Stimulated activated CD4-positive, alpha-beta T cell treated with anti-CD3 and anti-CD28 coated beads, Interleukin-2, amount 100 ng/mL, for 24 hours (primary cell): ENCODE measurements at regions not wholly inside any gene's neighbourhood (a gene's known extent, or its start where the extent isn't known, plus 50 kb on each side); places are given as distances from the start of the nearest gene placed in this dataset.

ENCODE experiments used
- DNase-seq, 2 donors: peaks; one replicate each; pipeline ENCODE4 v3.0.0-alpha.2; 2020

DNA sequence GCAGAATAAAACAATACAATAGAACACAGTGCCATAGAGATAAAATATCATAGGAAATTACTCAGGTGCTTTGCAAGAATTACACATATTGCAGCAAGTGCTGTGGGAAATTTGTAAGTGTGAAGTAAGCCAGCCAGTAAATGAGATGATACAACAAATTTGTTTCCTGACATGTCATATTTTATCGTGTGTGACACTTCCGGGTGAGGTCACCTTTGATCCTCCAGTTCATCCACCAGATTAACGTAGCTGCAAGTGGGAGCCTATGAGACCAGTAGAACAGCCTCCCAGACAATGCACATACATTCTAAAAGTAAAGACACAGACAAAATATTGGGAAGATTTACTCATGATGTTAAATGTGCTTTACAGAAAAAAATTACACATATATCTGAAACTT is 72.2 kb downstream of the PRDM9 start:
- DNase-seq = no peak

DNA sequence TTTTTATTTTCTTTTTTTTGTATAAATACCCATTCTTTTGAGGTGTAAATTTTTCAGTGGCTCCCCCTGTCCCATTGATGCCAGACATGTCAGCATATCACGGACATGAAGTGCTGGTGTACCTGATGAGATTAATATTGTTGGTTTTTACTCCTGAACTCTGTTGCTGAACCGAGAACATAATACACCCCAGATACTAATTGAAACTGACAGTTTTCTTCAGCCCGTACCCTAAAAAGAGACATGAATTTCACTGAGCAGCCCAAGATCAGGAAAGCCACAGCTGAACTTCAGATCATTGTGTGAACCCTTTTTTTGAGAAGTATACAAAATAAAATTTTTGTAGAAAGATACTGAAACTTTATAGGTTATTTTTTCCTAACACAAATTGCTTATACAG is 75.7 kb downstream of the PRDM9 start:
- DNase-seq = no peak

- DNase-seq = no peak
Measured at GRCh38 chr5:23588841-23589326, 81.5 kb downstream of the PRDM9 start.

DNA sequence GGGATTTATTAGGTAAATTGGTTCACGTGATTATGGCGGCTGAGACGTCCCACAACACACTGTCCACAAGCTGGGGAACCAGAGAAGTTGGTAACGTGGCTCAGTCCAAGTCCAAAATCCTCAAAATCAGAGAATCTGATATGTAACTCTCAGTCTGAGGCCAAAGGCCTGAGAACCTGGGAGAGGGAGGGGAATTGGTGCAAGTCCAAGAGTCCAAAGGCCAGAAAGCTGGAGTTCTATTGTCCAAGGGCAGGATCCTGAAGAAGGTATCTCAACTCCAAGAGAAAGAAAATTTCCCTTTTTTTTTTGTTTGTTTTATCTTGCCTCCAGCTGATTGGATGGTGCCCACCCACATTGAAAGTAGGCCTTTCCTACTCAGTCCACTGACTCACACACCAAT is 83.8 kb downstream of the PRDM9 start:
- no peak for DNase-seq

- DNase-seq = no peak
Measured at GRCh38 chr5:23606927-23607326, 99.5 kb downstream of the PRDM9 start.

DNA sequence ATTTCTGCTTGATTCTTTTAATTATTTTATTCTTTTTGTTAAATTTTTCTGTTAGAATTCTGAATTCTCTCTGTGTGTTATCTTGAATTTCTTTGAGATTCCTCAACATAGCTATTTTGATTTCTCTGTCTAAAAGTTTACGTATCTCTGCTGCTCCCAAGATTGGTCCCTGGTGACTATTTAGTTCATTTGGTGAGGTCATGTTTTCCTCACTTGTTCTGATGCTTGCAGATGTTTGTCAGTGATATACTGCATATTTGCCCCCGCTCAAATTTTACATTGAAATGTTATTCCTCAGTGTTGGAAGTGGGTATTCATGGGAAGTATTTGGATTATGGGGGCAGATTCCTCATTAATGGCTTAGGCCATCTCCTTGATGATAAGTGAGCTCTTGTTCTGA is 105.3 kb downstream of the PRDM9 start:
- DNase-seq = no peak

GRCh38 chr5:23613566-23613965 is 106.2 kb downstream of the PRDM9 start:
- DNase-seq = no peak

- no peak for DNase-seq
Measured at GRCh38 chr5:23614422-23614821, 107.0 kb downstream of the PRDM9 start.

DNA sequence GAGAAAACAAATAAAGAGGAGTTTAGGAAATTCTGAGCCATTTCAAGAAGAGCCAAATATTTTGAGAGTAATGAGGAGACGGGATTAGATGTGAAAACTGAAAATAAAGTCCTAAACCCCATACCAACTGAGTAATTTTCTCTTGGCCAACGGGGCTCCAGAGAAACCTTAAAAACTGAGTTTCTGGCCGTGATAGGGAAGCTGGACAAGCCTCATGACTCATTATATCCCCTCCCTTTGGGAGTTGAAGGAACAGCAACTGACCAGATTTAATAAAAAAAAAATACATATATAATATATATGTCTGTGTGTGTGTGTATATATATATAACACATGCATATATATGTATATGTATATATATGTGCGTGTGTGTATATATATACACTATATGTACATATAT is 119.6 kb downstream of the PRDM9 start:
- DNase-seq = no peak

GRCh38 chr5:23627976-23628375 is 120.6 kb downstream of the PRDM9 start:
- DNase-seq = no peak

DNA sequence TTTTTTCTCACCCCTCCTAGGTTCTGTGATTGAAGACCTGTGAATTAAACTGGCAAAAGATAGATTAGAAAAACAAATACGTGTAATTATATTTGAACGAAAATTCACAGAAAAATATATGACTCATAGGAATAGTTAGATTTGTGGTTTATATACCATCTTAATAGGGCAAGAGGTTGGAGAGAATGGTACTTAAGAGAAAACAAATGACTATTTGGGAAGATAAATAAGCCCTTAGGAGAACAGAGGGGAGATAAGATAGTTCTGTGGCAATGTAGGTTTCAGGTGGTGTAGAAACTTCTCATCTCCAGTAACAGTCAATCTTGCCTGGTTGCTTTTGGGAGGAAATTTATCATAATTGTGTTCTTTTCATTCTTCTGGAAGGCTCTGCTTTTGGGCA is 122.0 kb downstream of the PRDM9 start:
- DNase-seq = no peak

GRCh38 chr5:23631302-23632045 is 124.1 kb downstream of the PRDM9 start:
- DNase-seq = no peak

- DNase-seq = no peak
Measured at GRCh38 chr5:23635938-23636337, 128.5 kb downstream of the PRDM9 start.

DNA sequence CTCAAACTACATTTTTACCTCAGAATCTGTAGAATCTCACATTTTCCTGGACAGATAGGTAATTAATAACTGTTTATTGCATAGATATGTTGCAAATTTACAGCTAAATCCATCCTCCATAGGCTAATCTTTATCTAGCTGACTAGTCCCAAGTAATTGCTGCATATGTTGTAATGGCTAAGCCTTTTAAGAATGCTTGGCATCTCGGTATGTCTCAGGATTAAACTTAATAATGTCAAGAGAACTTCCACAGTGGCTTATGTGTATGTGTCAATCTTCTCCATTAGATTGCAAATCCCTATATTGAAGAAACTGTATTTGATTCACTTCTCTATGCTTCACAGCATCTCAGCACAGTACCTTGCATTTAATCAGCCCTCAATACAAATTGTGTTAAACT is 131.9 kb downstream of the PRDM9 start:
- DNase-seq = no peak

GRCh38 chr5:23648656-23649055 is 141.2 kb downstream of the PRDM9 start:
- DNase-seq = no peak

DNA sequence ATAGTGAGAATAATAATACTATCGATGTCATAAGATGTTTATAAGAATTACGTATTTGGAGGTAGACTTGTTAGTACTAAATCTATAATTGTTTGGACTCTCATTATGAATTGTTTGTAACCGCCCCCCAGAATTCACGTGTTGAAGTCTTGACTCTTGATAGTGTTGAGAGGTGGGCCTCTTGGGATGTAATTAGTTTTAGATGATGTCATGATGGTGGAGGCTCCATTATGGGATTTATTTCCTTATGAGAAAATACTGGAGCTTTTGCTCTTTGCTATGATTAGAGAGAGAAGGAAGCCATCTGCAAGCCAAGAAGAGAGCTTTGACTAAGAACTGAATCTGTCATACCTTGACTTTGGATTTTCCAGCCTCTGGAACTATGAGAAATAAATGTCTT is 142.2 kb downstream of the PRDM9 start:
- DNase-seq = no peak

DNA sequence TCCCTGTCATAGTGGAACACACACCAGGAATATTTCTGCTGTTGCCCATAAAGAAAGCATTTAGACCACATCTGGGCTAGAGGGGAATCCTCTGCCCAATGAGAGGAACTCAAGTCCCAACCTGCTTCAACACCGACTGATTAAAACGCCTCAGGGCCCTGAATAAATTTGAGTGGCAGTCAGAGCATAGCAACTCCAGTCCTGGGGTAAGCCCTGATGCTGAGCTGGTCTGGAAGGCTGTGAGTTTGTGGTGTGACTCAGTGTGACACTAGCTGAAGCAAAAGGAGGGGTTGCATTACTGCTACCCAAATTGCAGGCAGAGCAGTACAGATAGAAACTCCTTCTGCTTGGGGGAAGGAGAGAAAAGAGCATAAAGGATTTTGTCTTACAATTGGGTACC is 148.3 kb downstream of the PRDM9 start:
- DNase-seq = no peak

DNA sequence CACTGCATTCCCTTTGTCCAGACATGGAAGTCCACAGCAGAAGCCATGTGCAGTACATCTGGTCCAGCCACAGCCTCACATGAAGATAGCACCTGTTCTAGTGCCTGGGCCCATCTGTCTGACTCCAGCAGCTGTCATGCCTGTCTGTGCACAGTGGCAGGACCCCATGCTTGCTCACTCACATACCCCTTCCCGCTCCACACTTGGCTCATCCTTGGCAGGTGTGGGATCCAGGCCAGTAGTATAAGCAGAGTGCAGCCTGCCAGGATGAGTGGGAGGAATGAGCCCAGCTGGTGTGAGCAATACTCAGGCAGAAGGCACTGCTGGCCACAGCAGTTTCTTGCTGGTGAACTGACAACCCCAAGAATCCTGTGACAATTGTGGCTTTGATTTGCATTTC is 168.0 kb downstream of the PRDM9 start:
- DNase-seq = no peak

GRCh38 chr5:23677996-23678395 is 170.6 kb downstream of the PRDM9 start:
- no peak for DNase-seq

DNA sequence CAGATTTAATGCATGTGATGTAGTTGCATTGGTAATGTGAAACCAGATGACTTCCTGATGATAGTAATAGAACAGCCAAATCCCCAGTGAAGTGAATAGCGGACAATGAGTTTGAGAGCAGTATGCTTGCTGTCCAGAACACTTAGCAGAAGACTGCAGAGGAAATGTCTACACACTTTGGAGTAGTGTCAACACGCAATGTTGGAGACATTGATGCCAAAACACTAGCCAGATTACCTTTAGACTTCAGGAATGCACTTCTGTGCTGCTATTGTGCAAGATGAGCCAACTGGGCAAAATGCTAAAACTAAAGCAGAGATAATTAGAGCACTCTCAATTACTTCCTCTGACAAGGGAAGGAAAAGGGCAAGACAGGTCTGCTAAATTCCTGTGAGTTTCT is 176.7 kb downstream of the PRDM9 start:
- DNase-seq = no peak

GRCh38 chr5:23703940-23704855 is 196.8 kb downstream of the PRDM9 start:
- DNase-seq = no peak

DNA sequence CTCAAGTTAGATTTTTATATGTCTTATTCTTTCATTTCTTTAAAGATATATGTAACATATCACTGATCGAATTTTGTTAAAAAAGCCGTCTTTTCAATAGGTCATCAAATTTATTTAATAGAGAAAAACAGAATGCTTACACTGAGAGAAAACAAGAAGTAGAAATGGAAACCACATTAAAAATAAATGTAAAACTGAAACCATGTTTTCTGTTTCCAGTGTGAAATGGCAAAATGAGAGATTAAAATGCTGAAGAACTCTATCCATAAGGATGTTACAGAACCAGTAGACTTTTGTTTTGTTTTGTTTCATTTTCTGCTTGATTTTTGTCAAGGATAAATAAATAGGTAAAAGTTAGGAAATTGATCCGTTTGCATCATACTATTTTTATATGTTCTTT is 210.1 kb downstream of the PRDM9 start:
- DNase-seq = no peak

GRCh38 chr5:23718564-23718963 is 211.2 kb downstream of the PRDM9 start:
- no peak for DNase-seq

DNA sequence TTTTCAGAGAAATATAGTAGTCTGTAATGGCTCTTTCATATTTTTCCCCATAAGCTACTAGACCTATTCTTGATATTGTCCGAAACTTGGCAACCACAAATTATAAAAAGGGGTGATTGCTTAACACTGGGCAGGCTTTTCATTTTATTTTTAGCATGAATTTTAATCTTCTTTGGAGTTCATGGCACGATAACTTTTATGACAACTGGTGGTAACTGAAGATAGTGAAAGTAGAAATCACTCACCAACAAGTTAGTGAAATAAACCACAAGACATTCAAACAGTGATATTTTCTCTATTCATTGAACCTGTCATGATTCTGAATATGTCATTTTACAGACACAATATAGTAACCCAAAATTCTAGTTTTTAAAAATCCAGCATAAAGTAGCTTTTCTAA is 213.9 kb downstream of the PRDM9 start:
- no peak for DNase-seq
